ENCODE measurements at regions not wholly inside any gene's neighbourhood (a gene's known extent, or its start where the extent isn't known, plus 50 kb on each side); places are given as distances from the start of the nearest gene placed in this dataset.

GRCh38 chr9:108161503-108161902 lies 671.9 kb upstream of the KLF4 start (continued):
- TF ChIP-seq ZBTB11 (tag by site-specific recombination; conservative IDR thresholded peaks at IDR 0.05; ENCODE audit: low read depth), result no peak
- TF ChIP-seq SETDB1 (IDR thresholded peaks at IDR 0.05; ENCODE audit: insufficient read length, low read length), result no peak
- no peak for TF ChIP-seq FEZF1 (tag by site-specific recombination; IDR thresholded peaks at IDR 0.05)
- no peak for TF ChIP-seq ZSCAN4 (tag by site-specific recombination; IDR thresholded peaks at IDR 0.05)
- no peak for TF ChIP-seq ZFP69B (tag by site-specific recombination; IDR thresholded peaks at IDR 0.05)
- no peak for TF ChIP-seq ZNF155 (tag by site-specific recombination; IDR thresholded peaks at IDR 0.05)
- TF ChIP-seq ZNF184 (tag by site-specific recombination; IDR thresholded peaks at IDR 0.05), result no peak
- no peak for TF ChIP-seq ZNF37A (tag by site-specific recombination; IDR thresholded peaks at IDR 0.05)

- Histone ChIP-seq H3K9me3 (ENCODE audit: control insufficient read depth, insufficient read depth, low read depth, low read length) (no peaks in the 10 kb centered on the region), H3K4me1 (ENCODE audit: control insufficient read depth, insufficient read depth, low read length) (no peaks in the 10 kb centered on the region), H3K27ac (ENCODE audit: extremely low read depth, low read depth, low read length) (no peak overlapping the region), H3K4me3 (ENCODE audit: low read depth, low read length) (no peak overlapping the region), H3K36me3 (ENCODE audit: control insufficient read depth in 2 of 2, insufficient read depth in 1 of 2, low read length in 2 of 2) (no peaks in the 10 kb centered on the region)
- ChIA-PET POLR2A (no interaction called here), CTCF (no interaction called here)
- TF ChIP-seq ZNF629 (tag by site-specific recombination; IDR thresholded peaks at IDR 0.05), result no peak
- no peak for TF ChIP-seq ZNF660 (tag by site-specific recombination; IDR thresholded peaks at IDR 0.05)
- no peak for TF ChIP-seq ZNF585B (tag by site-specific recombination; IDR thresholded peaks at IDR 0.05)
- no peak for TF ChIP-seq SP3 (tag by site-specific recombination; IDR thresholded peaks at IDR 0.05)
- no peak for TF ChIP-seq SP7 (tag by site-specific recombination; IDR thresholded peaks at IDR 0.05)
- no peak for TF ChIP-seq ZNF621 (tag by site-specific recombination; IDR thresholded peaks at IDR 0.05)
- no peak for TF ChIP-seq GLIS1 (tag by site-specific recombination; IDR thresholded peaks at IDR 0.05)
- no peak for TF ChIP-seq ZNF549 (tag by site-specific recombination; IDR thresholded peaks at IDR 0.05)
- no peak for TF ChIP-seq PRDM1 (tag by site-specific recombination; IDR thresholded peaks at IDR 0.05)
- TF ChIP-seq ZNF292 (tag by site-specific recombination; IDR thresholded peaks at IDR 0.05; ENCODE audit: borderline replicate concordance, low read depth), result no peak
- no peak for TF ChIP-seq ZNF626 (tag by site-specific recombination; IDR thresholded peaks at IDR 0.05)
- no peak for TF ChIP-seq KLF17 (tag by site-specific recombination; IDR thresholded peaks at IDR 0.05)
- no peak for TF ChIP-seq KLF10 (tag by site-specific recombination; IDR thresholded peaks at IDR 0.05)
- no peak for TF ChIP-seq KLF8 (tag by site-specific recombination; IDR thresholded peaks at IDR 0.05)
- no peak for TF ChIP-seq ZNF24 (tag by site-specific recombination; IDR thresholded peaks at IDR 0.05)
Observed at GRCh38 chr9:108160706-108161355, 671.3 kb upstream of the KLF4 start.
